RWPE2 (cell line): ENCODE measurements at regions not wholly inside any gene's neighbourhood (a gene's known extent, or its start where the extent isn't known, plus 50 kb on each side); places are given as distances from the start of the nearest gene placed in this dataset.

ENCODE experiments used
- ATAC-seq: fragments of 200-7000 bp; cut with Tn5 transposase; 3 replicates; pipeline ENCODE4 v1.9.1; 2021; ENCODE audit warnings: low read depth
- DNase-seq: peaks from one replicate; pipeline ENCODE4 v3.0.0-alpha.2; 2020; ENCODE audit warnings: low spot score
- H3K27ac ChIP-seq: fragments of 450-650 bp; 2 replicates; pipeline ENCODE4 v1.5.1; 2017; ENCODE audit warnings: mild to moderate bottlenecking; ENCODE audit not compliant: poor library complexity, severe bottlenecking
- H3K27me3 ChIP-seq: fragments of 250-450 bp; sonication (Bioruptor Pico); 2 replicates; pipeline ENCODE4 v1.5.1; 2021; ENCODE audit warnings: mild to moderate bottlenecking, moderate library complexity; ENCODE audit not compliant: insufficient read depth, poor library complexity, severe bottlenecking
- H3K36me3 ChIP-seq: fragments of 250-450 bp; sonication (Bioruptor Pico); 2 replicates; pipeline ENCODE4 v1.5.1; 2020; ENCODE audit warnings: low read depth, mild to moderate bottlenecking, moderate library complexity
- H3K4me1 ChIP-seq: fragments of 250-450 bp; sonication (Bioruptor Pico); 2 replicates; pipeline ENCODE4 v1.5.1; 2021; ENCODE audit warnings: mild to moderate bottlenecking, moderate library complexity; ENCODE audit not compliant: insufficient read depth, poor library complexity, severe bottlenecking
- H3K4me3 ChIP-seq: fragments of 250-450 bp; sonication (Bioruptor Pico); 2 replicates; pipeline ENCODE4 v1.5.1; 2021; ENCODE audit warnings: mild to moderate bottlenecking, moderate library complexity; ENCODE audit not compliant: severe bottlenecking
- H3K9me3 ChIP-seq: fragments of 250-450 bp; sonication (Bioruptor Pico); 2 replicates; pipeline ENCODE4 v1.5.1; 2021; ENCODE audit warnings: mild to moderate bottlenecking, moderate library complexity; ENCODE audit not compliant: severe bottlenecking
- TF ChIP-seq, protein P1 (sequence below): fragments of 450-650 bp; IDR thresholded peaks from one replicate; pipeline ENCODE4 v1.5.1; 2017; ENCODE audit warnings: mild to moderate bottlenecking, moderate library complexity; ENCODE audit not compliant: poor library complexity, severe bottlenecking

DNA sequence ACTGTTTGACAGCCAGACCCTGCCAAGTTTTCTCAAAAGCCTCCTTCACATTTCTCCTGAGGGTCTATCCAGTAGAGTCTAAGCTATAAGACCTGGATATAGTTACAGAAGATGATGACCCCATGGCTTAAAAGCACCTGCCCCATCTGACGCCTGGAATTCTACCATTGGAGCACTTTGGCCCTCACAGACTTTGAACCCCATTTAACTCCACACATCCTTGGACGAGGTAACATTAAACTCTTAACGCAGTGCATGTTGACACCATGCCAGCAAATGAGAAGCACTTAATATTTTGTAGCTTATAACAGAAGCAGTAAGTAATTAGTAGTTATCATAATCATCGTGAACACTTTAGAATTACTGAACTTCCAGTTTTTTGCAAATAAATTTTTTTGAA is 61.9 kb upstream of the SMNDC1 start:
- ATAC-seq (no peak), DNase-seq (no peak)
- H3K4me3 ChIP-seq = no peak overlapping the region
- H3K27me3 ChIP-seq = no peaks in the 10 kb centered on the region
- TF ChIP-seq, protein P1, sequence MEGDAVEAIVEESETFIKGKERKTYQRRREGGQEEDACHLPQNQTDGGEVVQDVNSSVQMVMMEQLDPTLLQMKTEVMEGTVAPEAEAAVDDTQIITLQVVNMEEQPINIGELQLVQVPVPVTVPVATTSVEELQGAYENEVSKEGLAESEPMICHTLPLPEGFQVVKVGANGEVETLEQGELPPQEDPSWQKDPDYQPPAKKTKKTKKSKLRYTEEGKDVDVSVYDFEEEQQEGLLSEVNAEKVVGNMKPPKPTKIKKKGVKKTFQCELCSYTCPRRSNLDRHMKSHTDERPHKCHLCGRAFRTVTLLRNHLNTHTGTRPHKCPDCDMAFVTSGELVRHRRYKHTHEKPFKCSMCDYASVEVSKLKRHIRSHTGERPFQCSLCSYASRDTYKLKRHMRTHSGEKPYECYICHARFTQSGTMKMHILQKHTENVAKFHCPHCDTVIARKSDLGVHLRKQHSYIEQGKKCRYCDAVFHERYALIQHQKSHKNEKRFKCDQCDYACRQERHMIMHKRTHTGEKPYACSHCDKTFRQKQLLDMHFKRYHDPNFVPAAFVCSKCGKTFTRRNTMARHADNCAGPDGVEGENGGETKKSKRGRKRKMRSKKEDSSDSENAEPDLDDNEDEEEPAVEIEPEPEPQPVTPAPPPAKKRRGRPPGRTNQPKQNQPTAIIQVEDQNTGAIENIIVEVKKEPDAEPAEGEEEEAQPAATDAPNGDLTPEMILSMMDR = no peak
- no peak overlapping the region for H3K27ac ChIP-seq
- no peaks in the 10 kb centered on the region for H3K36me3 ChIP-seq
- no peaks in the 10 kb centered on the region for H3K9me3 ChIP-seq
- H3K4me1 ChIP-seq = peaks cover 16% of the 10 kb centered on the region

DNA sequence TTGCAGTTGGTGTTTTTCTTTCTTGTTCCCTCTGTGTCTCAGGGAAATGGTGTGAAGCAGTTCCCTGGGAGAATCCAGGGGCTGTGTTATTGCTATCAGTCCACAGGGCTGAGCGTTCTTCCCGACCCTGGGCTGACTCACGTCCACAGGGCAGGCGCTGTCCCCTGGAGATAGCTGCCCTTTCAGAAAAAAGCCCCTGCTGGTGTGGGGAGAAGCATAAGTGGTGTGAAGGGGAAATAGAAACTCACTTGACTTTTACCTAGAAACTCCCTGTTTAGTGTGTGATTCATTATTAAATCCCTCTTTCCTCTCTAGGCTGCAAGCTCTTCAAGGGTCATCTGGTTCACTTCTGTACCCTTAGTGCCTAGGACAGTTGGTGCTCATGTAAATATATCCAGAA is 63.3 kb upstream of the SMNDC1 start:
- H3K4me1 ChIP-seq = peaks cover 29% of the 10 kb centered on the region
- no peak for DNase-seq
- ATAC-seq = no peak

DNA sequence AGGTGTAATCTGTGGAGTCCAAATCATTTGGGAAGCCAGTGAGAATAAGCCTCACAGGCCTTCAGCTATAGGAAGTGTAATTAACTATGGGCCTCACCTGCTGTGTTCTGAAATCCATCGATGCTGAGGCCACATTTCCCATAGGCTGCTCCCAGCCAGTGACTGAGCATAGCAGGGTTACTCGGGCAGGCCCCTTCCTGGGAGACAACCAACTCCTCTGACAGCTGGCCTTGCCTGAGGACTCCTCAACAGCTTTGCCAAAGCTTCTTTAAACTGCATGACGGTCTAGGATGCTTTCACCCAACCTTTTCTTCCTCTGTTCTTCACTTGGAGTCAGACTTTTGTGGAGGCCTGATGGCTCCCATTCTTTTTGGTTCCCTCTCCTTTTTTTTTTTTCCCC is 63.8 kb upstream of the SMNDC1 start:
- TF ChIP-seq, protein P1 = no peak
- H3K27me3 ChIP-seq = no peaks in the 10 kb centered on the region
- no peak overlapping the region for H3K4me3 ChIP-seq
- no peak overlapping the region for H3K27ac ChIP-seq
- peaks cover 30% of the 10 kb centered on the region for H3K4me1 ChIP-seq
- DNase-seq (no peak), ATAC-seq (no peak)
- no peaks in the 10 kb centered on the region for H3K9me3 ChIP-seq
- H3K36me3 ChIP-seq = no peaks in the 10 kb centered on the region

More for the DNA sequence above, 63.3 kb upstream of the SMNDC1 start:
- no peaks in the 10 kb centered on the region for H3K27me3 ChIP-seq
- TF ChIP-seq, protein P1 = no peak
- no peaks in the 10 kb centered on the region for H3K36me3 ChIP-seq
- H3K9me3 ChIP-seq = no peaks in the 10 kb centered on the region
- H3K27ac ChIP-seq = no peak overlapping the region
- H3K4me3 ChIP-seq = no peak overlapping the region

- Histone ChIP-seq H3K27me3 (no peaks in the 10 kb centered on the region), H3K36me3 (no peaks in the 10 kb centered on the region), H3K4me1 (peaks cover 19% of the 10 kb centered on the region), H3K9me3 (no peaks in the 10 kb centered on the region), H3K27ac (no peak overlapping the region), H3K4me3 (no peak overlapping the region)
- ATAC-seq = no peak
- DNase-seq = no peak
- TF ChIP-seq, protein P1 = no peak
These were observed 65.3 kb upstream of the SMNDC1 start for GRCh38 chr10:110370006-110370405.

DNA sequence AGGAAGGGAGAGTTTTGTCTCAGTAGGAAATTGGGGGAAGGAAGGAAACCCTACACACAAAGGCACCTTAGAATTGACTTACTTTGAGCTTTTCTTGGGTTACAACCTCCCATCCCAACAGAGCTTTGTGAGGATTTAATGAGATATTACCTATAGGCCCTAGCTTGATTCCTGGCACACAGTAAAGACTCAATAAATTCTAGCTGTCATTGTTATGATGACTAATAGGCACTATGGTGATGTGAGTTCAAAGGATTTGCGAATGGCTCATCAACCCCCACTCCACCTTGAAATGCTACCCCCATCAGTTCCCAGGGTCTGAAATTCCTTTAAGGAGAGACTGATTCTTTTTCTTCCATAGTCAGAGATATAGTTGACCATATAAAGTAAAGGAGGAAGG is 67.9 kb upstream of the SMNDC1 start:
- peaks cover 19% of the 10 kb centered on the region for H3K4me1 ChIP-seq
- H3K27me3 ChIP-seq = no peaks in the 10 kb centered on the region
- peak overlapping the region; percentile 41 for H3K27ac ChIP-seq
- no peaks in the 10 kb centered on the region for H3K9me3 ChIP-seq
- no peaks in the 10 kb centered on the region for H3K36me3 ChIP-seq
- peak; percentile 63 for ATAC-seq
- no peak for DNase-seq
- H3K4me3 ChIP-seq = no peak overlapping the region
- TF ChIP-seq, protein P1 = no peak
